Medulla oblongata (tissue), 1 donor: ENCODE measurements at regions not wholly inside any gene's neighbourhood (a gene's known extent, or its start where the extent isn't known, plus 50 kb on each side); places are given as distances from the start of the nearest gene placed in this dataset.
A peak's percentile ranks its signal among the peaks of the same experiment; 100 is the strongest.
"Not testable (repeated sequence)": the region's sequence is repeated elsewhere in the genome, so short reads cannot be mapped to it uniquely, and the experiment has no call there.

Experiments used
- DNase-seq: peaks from one replicate; pipeline ENCODE4 v3.0.0-alpha.2; 2015; ENCODE audit errors: extremely low spot score

DNA sequence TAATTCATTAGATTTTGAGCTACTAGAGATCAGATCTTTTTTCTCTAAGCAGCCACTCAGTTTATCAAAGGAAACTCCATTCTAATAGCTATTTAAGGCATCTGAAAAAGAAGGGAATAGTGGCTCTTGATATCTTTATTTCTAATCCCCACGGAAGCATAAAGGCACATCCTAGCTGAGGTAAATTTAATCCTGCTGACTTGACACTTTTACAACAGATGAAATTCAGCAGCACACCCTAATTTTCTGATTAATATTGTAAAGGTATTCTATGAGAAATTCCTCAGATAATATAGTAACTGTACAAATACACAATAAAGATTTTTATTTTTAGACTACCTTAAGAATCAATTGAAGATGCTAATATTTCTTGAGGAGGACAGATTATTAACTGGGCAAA is 916.4 kb downstream of the TMTC2 start:
- no peak for DNase-seq

DNA sequence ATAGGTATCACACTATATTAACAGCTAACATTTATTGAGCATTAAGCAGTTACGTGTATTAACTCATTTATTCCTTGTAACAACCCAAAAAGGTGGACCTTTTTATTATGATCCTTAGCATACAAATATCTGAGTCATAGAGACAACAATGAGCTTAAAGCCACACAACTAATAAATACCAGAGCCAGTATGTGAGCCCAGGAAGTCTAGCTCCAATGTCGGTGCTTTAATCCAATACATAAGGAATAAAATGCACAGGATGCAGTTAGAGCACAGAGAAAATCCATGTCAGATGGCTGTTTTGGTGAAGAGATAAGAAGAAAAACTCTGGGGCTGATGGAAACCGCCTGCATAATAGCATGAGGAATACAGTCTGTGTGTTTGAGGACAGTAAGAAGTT is 888.6 kb downstream of the TMTC2 start:
- DNase-seq, result no peak

DNA sequence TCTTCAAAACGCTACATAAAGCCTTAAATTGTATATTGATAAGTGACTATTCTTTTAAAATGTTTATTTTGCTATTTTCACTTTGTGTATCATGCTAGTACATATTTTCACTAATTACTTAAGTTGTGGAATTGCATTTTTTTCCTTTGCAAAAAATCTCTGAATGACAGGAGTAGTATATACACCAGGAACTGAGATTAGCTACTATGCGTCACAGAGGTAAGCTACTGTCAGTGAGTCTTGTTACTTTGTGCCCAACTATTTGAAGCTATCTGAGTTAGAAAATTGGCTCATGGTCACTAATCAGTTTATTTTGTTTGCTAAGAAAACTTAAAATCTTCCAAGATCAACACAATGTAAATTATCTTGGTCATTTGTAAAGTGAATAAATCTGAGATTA is 887.4 kb downstream of the TMTC2 start:
- DNase-seq, result no peak

DNA sequence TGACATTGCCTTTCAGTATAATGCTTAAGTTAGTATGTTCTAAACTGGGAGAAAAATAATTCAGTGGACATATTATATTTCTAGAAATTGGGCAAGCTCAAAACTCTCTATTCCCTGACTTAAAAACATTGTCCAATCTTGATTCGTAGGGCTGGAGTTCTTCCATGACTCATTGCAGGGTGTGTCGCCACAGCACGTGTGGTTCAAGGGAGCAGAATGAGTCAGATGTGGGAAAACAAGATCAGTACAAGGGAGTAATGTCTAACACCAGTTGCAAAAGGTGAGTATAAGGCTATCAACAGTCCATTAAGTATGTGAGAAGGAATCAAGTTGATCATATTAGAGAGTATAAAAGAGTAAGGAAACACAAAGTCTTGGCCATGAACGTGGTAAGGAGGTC is 887.0 kb downstream of the TMTC2 start:
- DNase-seq, result no peak

DNA sequence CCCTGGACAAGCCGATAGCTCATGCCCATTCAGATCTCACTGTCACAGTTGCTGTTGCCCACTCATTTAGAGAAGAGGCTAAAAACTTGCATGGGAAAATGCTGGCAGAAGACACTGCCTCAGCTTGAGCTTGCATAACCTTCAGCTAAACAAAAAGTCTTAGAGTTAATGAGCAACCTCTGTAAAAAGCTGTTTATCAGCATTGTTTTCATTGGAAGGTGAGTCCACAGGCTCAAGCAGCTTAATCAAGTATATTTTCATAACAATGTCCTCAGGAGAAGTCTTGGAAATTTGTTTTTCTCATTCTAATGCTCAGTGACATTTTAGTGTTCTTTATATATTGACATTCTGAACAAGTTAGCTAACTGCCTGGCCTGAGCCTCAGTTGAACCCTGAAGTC is 872.9 kb downstream of the TMTC2 start:
- DNase-seq, result peak; percentile 5

DNA sequence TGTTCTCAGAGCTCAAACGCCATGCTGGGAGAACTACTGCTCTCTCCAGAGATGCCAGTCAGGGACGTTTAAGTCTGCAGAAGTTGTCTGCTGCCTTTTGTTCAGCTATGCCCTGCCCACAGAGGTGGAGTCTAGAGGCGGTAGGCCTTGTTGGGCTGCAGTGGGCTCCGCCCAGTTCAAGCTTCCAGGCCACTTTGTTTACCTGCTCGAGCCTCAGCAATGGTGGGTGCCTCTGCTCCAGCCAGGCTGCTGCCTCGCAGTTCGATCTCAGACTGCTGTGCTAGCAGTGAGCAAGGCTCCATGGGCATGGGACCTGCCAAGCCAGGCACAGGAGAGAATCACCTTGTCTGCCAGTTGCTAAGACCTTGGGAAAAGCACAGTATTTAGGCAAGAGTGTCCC is 869.3 kb downstream of the TMTC2 start:
- not testable (repeated sequence) for DNase-seq

DNA sequence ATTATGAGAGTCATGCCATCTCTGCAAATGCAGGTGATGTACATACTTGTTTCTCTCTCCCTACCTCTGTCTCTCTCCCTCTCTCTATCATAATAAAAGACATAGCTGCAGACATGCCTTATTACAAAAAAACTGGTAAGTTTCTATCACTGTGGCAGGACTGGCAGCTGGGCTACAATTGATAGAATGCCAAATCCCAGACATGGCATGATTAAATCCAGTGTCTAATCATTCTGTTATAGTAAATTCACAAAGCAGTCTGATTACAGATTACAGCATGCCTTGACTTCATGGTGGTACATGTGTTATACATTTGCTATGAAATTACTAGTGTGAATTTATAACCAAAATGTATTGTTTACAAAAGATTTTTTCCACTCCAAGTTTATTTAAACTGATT is 854.7 kb downstream of the TMTC2 start:
- DNase-seq, result no peak

DNA sequence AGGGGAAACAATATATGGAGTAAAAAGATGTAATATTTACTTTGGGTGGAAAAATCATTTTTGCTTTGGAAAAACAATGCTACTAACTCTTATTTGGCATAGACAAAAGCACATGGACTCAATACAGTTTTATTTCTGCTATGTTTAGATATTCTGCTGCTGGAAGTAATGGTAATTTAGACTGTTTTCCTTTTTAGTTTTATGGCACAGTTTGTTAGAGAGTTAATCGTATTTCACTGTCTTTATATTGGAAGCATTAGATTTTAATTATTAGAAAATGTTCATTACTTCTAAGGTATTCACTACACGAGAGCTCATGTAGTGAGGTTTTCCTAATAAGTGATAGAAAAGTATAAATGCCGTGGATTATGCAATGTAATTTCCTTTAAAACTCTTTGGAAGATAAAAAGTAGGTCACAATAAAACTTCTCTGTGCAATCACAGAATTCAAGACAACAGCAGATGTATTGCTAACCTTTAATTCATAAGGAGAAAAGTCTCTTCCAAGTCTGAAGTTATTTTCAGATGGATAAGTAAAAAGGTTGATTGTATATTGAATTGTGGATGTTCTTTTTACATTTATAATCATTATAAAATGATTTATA is 851.8 kb downstream of the TMTC2 start:
- no peak for DNase-seq

DNA sequence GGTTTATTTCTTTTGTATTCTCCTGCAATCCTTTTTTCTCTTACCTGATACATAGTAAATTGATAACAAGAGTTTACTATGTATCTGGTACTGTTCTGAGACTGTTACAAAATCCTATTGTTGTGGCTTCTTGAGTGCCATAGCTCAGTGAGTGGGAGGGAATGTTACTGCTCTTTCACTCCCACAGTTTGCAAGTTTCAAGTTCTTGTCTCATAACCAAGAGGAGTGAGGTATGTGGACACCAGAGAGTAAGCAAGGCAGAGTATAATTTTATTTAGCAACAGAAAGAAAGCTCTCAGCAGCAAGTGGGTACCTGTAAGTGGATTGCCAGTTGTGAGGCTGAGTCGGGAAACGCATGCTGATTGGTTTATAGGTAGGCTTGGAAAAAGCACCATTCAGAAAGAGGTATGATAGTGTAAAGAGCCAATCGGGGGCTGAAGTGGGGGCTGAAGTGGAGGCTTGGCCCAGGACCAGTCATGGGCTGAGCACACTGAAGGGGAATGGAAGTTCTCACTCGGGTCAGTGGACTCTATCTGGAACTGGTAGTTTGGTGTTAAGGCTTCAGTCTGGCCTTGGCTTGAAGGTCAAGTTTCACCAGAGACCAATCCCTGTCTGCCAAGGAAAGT is 850.8 kb downstream of the TMTC2 start:
- DNase-seq, result no peak

DNA sequence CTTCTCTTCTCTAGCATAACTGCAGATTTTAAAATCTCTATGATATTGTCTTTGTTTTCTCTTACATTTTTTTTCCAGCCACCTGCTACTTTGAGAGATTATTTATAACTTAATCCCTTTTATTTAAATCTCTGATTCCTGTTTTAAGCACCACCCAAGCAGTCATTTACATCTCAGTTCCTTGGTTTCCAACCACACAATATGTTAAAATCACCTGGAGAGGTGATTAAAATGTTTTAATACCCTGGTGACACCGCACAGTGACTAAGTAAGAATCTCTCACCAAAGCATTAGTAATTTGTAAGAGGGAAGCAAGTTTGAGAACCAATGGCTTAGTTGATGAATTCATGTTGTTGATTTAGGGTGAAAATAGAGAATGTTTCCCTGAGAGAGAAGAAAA is 849.8 kb downstream of the TMTC2 start:
- DNase-seq, result no peak

DNA sequence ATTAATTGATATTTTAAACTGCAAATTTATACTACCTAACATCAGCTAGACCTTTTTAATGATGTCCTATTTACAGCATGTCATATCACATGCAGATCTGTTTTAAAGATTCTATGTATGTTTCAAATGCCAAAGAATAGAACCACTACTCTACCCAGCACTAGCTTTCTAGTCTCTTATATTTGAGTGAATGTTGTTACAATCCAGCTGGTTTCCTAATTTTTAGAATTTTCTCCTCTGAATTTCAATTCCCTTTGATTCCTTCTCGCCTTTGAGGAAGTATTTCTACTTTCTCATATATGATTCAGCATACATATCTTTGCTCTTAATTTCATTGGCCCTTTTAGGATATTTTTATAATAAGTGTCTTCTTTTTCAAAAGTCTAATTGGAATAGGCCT is 841.9 kb downstream of the TMTC2 start:
- DNase-seq, result no peak

DNA sequence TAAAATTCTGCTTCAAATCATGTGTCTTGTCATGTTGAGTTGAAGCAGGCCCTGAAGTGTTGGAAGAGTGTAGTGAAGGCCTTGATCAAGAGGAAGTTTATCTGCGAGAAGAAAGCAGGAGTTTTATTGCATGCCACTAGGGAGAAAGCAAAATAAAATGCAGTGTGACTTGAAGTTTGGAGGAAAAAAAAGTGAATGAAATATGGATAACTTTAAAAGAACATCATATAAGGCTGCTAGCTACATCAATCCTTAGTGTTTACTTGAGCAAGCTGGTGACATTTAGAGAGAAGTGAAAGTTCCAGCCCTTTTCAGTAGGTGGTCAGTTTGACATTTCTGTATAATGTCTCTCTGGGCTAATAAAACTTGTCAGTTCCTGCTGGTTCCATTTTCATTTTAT is 841.1 kb downstream of the TMTC2 start:
- no peak for DNase-seq

DNA sequence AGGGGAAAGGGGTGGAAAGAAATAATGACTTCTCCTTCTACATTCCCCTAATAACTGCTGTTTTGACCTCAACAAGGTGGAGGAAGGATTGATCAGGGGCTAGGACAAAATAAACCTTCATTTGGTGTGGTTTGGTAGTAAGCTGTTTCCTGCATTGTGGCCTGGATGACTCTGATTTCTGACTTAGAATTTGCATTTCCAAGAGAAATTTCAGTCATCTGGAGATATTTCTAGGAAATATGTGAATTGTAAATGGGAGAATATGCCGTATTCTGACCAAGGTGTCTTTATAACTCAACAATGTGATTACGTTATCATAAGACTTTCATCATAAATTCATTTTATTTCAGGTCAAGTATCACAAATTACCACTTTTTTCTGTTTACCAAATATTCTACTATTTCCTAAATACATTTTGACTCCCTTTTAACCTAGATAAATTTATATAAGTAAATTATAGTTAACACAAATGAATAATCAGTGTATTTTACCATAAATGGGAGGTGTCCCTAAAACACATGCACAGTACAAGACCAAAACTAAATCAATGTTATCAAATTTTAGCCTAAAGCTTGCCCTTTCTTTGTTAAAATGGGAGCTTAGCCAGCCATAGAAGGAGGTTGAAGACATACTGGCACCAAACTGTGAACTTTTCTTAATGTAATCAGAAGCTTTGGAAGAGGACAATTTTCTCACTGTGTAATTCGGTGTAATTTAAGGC is 828.8 kb downstream of the TMTC2 start:
- no peak for DNase-seq

DNA sequence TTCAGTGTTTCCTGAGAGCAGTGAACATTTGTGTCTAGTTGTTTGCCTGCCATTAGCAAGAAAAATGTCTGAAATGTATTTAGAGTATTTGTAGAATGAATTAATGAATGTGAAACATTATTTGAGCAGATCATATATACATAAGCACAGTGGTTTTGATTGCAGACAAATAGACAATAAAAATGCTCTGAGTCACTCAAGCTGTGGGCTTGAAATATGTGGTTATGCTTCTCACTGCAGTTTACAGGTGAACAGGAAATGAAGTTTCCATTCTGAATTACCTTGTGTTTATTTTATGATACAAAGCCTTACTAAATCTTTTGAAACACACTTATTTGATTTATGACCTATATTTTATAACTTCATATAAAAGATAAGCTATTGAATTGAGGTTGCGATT is 827.7 kb downstream of the TMTC2 start:
- DNase-seq, result no peak

DNA sequence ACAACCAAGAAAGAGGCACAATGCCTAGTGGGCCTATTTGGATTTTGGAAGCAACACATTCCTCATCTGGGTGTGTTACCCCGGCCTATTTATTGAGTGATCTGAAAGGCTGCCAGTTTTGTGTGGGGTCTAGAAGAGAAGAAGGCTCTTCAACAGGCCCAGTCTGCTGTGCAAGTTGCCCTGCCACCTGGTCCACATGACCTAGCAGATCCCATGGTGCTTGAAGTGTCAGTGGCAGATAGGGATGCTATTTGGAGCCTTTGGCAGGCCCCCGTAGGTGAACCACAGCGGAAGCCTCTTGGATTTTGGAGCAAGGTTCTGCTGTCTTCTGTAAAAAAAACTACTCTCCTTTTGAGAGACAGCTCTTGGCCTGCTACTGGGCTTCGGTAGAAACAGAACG is 820.1 kb downstream of the TMTC2 start:
- DNase-seq, result no peak

DNA sequence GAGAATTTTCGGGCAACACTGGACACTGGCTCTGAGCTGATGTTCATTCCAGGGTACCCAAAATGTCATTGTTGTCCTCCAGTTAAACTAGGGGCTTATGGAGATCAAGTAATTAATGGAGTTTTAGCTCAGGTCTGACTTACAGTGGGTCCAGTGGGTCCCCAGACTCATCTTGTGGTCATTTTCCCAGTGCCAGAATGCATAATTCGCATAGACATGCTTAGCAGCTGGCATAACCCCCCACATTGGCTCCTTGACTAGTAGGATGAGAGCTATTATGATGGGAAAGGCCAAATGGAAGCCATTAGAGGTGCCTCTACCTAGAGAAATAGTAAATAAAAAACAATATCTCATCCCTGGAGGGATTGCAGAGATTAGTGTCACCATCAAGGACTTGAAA is 818.9 kb downstream of the TMTC2 start:
- no peak for DNase-seq

DNA sequence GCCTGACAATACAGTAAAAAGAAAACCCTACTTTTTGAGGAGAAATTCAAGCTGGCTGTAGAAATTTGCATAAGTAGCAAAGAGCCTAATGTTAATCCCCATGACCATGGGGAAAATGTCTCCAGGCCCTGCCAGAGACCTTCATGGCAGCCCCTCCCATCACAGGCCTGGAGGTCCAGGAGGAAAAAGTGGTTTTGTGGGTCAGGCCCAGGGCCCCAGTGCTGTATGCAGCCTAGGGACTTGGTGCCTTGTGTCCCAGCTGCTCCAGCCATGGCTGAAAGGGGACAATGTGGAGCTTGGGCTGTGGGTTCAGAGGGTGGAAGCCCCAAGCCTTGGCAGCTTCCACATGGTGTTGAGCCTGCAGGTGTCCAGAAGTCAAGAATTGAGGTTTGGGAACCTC is 813.2 kb downstream of the TMTC2 start:
- not testable (repeated sequence) for DNase-seq

DNA sequence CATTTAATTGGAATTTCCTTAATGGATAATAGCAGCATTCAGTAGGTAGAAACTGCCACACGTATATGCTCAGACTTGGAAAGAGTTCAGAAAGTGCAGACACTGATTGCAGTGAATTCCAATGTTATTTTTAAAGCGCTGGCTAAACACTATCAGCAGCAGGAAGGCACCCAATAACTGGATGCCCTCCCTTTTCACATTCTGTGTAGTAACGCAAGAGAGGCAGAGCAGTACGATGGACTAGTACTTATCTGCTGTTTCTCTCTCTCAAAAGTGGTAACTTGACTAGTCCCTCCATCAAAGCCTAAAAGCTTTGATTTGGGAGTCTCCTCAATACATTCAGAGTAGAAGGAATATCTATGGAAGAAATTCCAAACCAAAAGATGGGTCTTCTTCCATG is 791.0 kb downstream of the TMTC2 start:
- DNase-seq, result no peak

DNA sequence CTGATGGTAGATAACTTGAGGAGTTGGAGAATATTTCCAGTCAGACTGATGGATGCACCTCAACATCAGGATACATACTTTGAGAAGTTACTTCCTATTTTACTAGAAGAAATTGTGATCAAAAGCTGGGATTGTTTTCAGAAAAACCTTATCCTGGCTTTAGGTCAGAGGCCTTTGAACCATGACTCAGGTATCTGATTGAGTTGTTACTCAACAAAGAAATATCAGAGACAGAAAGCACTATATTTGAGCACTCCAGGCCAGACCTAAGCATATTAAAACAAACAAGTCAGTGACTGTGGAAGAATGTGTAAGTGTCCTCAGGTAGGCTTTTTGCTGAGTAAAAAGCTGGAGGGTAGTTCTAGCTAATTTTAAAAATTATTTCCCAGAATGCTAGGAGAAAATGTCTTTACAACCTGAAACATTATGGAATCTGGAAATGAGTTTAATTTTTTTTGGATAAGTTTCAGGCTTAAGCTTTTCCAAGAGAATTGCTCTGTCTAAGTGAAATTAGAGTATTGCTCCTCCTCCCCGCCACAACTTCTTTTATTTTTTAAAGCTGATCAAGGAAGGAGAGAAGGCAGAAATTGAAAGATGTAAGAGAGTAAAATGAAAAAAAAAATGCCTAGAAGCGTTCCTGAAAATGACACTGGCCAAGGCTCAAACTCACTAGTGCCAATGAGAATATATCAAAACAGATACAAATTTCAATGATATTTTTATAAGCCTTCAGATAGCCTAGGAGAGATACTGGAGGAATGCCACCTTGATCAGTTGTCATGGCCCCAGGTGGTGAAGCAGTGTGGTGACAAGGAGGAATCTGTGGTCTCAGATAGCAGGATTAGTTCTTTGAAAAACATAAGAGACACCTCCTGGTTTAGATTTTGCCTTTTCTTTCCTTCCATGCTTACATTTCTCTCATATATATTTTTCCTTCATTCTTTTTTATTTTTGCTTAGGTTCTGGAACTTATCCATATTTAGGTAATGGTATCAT is 790.3 kb downstream of the TMTC2 start:
- DNase-seq, result no peak

DNA sequence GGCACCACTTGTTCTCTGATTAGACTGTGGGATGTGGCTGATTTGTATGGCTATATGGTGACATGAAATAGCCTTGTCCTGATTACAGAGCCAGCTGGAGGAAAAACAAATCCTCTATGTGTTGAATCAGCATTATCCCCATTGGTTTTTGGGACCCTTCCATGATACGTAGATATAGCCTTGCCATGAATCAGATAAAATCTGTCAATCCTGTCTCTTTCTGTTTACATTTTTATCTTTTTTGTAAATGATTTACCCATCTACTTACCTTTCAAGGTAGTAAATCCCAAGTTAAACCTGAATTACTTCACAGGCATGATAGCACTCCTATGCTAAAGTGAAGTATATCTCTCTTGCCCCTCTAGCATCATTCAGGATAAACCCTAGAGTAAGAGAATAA is 789.3 kb downstream of the TMTC2 start:
- no peak for DNase-seq

DNA sequence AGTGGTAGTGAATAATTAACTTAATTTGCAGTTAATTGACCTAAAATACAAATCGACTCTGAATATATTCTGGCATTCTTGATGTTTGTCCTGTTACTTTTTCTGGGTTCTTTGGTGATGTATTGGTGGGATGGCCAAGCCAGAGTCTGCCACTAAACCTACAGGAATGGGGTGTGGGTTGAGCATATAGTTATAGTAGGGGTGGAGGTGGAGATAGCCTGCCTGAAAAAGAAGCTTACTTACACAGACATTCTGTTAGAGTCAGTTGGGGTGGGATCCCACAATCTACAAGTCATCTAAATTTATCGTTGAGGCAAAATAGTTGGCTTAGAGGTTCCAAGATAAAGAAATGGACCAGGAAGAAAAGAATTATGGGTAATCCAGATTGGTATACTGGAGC is 787.7 kb downstream of the TMTC2 start:
- DNase-seq, result no peak

DNA sequence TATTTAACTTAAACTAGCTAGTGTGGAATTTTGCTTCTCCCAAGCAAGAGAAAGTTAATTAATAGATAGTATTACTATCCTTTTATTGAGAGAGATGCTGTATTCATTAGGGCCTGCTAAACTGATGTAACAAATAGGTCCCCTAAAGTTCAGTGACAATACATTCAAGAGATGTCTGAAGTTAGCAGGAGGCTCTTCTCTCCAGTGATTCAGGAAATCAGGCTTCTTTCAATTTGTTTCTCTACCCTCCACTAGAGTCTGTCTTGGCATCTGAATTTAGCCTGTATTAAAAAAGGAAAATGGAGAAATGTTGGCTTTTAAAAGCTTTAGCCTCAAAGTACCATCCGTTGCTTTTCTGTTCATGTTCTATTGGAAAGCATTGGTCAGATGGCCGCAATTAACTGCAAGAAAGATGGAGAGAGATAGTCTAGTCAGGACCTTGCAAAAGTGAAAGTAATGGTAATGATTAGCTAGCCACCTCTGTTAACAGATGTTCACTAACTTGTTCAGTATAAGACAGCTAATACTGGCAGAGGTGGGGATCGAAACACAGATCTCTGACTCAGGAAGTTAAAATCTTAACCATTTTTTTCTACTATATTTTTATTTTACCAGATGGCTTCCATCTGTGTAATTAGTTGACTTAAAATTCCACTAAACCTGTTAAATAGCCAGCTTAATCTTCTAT is 786.8 kb downstream of the TMTC2 start:
- no peak for DNase-seq
